ENCODE measurements at regions not wholly inside any gene's neighbourhood (a gene's known extent, or its start where the extent isn't known, plus 50 kb on each side); places are given as distances from the start of the nearest gene placed in this dataset.

GRCh38 chr18:4847056-4847455 lies 350.0 kb downstream of the AKAIN1 start:
- no peak for DNase-seq

- no peak for DNase-seq
These were observed 352.7 kb downstream of the AKAIN1 start for GRCh38 chr18:4844320-4844719.

- DNase-seq = no peak
These were observed 353.3 kb downstream of the AKAIN1 start for GRCh38 chr18:4843771-4844170.

GRCh38 chr18:4842751-4843150 lies 354.3 kb downstream of the AKAIN1 start:
- DNase-seq = no peak

- DNase-seq = no peak
These were observed 354.8 kb downstream of the AKAIN1 start for GRCh38 chr18:4842287-4842686.

GRCh38 chr18:4839639-4840038 lies 357.4 kb downstream of the AKAIN1 start:
- no peak for DNase-seq

GRCh38 chr18:4836141-4836540 lies 360.9 kb downstream of the AKAIN1 start:
- no peak for DNase-seq

- DNase-seq = no peak
These were observed 365.2 kb downstream of the AKAIN1 start for GRCh38 chr18:4831791-4832375.

GRCh38 chr18:4831127-4831526 lies 365.9 kb downstream of the AKAIN1 start:
- no peak for DNase-seq

GRCh38 chr18:4823091-4823490 lies 368.0 kb upstream of the DLGAP1 start:
- no peak for DNase-seq

GRCh38 chr18:4821801-4822200 lies 366.7 kb upstream of the DLGAP1 start:
- no peak for DNase-seq

GRCh38 chr18:4817665-4818064 lies 362.6 kb upstream of the DLGAP1 start:
- no peak for DNase-seq

- no peak for DNase-seq
These were observed 358.6 kb upstream of the DLGAP1 start for GRCh38 chr18:4813708-4814107.

GRCh38 chr18:4808891-4809290 lies 353.8 kb upstream of the DLGAP1 start:
- DNase-seq = no peak

- no peak for DNase-seq
These were observed 352.6 kb upstream of the DLGAP1 start for GRCh38 chr18:4807604-4808293.

GRCh38 chr18:4806331-4806730 lies 351.2 kb upstream of the DLGAP1 start:
- no peak for DNase-seq

- DNase-seq = no peak
These were observed 347.2 kb upstream of the DLGAP1 start for GRCh38 chr18:4802296-4802695.

- DNase-seq = no peak
These were observed 346.0 kb upstream of the DLGAP1 start for GRCh38 chr18:4801151-4801550.

- DNase-seq = no peak
These were observed 342.0 kb upstream of the DLGAP1 start for GRCh38 chr18:4797002-4797685.

- no peak for DNase-seq
These were observed 334.4 kb upstream of the DLGAP1 start for GRCh38 chr18:4789506-4789905.

GRCh38 chr18:4781873-4782272 lies 326.8 kb upstream of the DLGAP1 start:
- DNase-seq = no peak

GRCh38 chr18:4765401-4765800 lies 310.3 kb upstream of the DLGAP1 start:
- no peak for DNase-seq

- no peak for DNase-seq
These were observed 307.2 kb upstream of the DLGAP1 start for GRCh38 chr18:4762330-4762729.

- DNase-seq = no peak
These were observed 303.9 kb upstream of the DLGAP1 start for GRCh38 chr18:4758980-4759379.
